HG03159 (cell line): ENCODE measurements at regions not wholly inside any gene's neighbourhood (a gene's known extent, or its start where the extent isn't known, plus 50 kb on each side); places are given as distances from the start of the nearest gene placed in this dataset.

Experiments used
- ATAC-seq: cut with Tn5 transposase; IDR thresholded peaks from one replicate; pipeline ENCODE4 v1.9.1; 2021; ENCODE audit warnings: mild to moderate bottlenecking, moderate library complexity; ENCODE audit not compliant: unreplicated experiment

DNA sequence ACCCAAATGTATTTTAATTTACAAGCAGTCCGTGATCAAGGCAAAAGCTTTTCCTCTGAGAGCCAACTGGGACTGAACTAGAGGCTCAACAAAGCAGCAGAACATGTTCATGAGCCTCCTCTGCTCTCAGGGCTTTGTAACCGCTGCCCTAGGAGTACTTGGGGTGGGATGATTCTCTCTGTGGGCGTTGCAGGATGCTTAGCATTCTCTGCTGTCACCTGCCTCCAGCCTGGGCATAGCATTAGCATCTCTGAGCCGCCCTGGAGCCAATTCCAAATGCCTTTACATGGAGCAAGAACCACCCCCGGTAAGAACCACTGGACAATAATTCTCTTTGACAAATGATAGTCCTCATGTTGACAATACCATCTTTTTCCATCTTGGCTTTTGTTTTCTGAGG lies 237.6 kb upstream of the CDH4 start:
- no peak for ATAC-seq

- ATAC-seq = no peak
These were observed 236.5 kb upstream of the CDH4 start for GRCh38 chr20:61015602-61016001.

DNA sequence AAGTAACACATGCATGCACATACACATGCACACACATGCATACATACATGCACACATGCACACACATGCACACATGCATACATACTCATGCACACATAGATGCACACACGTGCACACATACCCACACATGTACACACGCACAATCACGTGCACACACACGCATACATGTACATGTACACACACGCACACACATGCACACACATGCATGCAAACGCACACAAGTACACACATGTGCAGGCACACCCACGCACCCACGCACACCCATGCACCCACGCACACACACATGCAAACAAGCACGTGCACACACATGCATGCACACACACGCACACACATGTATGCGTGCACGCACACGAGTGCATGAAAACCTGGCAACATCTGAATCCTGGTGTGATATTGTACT lies 232.7 kb upstream of the CDH4 start:
- no peak for ATAC-seq

GRCh38 chr20:61023612-61024011 lies 228.4 kb upstream of the CDH4 start:
- no peak for ATAC-seq

- ATAC-seq = no peak
These were observed 227.7 kb upstream of the CDH4 start for GRCh38 chr20:61024390-61024789.

- ATAC-seq = no peak
These were observed 226.5 kb upstream of the CDH4 start for GRCh38 chr20:61025536-61025935.

GRCh38 chr20:61026173-61026572 lies 225.9 kb upstream of the CDH4 start:
- no peak for ATAC-seq

GRCh38 chr20:61026731-61027130 lies 225.3 kb upstream of the CDH4 start:
- no peak for ATAC-seq

GRCh38 chr20:61027218-61027617 lies 224.8 kb upstream of the CDH4 start:
- ATAC-seq = no peak

DNA sequence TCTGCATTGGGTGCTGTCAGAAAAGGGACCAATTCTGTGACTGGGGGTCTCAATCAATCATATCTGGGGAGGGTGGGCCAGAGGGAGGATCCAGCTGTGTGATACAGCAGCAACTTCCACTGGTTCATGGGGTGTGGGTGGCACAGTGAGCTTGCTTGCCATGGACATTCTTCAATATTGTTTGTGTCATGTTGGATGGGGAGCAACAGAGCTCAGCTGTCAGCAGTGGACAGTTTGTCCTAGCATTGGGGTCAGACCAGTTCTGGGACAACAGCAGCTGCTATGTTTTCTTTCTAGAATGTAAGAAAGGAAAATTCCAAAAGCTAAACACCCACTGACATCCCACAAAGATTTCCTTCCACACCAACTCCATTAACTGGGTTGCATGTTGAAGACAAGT lies 221.9 kb upstream of the CDH4 start:
- ATAC-seq = no peak

DNA sequence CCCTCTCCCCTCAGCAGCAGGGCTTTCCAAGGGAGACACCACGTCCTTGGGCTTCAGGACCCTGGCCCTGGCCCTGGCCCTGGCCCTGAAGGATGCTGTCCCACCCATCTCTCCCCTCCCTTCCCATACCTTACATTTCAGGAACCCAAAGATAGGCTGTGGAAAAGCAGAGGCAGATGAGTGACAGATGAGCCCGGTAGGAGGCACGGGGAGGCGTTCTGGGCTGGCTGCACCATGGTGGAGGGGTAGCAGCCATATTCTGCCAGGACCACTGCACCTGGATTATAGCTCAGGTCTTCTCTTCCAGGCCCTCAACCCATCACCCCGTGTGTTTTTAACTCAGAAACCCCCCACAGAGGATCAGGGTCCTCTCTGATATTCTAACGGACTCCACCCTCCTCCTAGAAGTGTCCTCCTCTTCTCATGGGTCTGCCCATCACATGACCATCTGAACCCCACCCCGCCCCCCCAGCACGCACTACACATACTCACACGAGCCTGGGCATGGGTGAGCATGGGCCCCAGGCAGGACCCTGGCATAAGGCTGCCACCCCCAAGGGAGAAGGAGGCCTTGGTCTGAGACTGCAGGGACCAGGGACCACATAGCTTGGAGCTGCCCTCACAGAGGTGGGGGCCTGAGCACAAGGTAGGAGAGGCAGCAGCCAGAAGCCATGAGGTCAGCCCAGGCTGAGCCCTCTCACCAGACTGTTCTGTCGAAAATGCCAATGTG lies 220.8 kb upstream of the CDH4 start:
- ATAC-seq = no peak

DNA sequence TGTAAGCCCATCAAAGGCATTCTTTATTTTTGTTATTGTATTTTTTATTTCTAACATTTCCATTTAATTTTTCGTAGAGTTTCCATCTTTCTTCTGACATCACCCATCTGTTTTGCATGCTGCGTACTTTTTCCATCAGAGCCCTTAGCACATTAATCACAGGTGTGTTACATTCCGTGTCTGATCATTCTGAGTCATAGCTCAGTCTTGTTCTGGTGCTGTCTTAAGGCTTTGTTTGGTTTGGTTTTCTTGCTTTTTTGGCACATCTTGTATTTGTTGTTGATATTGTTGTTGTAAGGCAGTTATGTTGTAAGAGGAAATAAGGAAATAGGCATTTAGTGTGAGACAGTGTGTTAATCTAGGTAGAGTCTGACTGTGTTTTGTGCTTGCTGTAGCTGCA lies 214.6 kb upstream of the CDH4 start:
- ATAC-seq = no peak

DNA sequence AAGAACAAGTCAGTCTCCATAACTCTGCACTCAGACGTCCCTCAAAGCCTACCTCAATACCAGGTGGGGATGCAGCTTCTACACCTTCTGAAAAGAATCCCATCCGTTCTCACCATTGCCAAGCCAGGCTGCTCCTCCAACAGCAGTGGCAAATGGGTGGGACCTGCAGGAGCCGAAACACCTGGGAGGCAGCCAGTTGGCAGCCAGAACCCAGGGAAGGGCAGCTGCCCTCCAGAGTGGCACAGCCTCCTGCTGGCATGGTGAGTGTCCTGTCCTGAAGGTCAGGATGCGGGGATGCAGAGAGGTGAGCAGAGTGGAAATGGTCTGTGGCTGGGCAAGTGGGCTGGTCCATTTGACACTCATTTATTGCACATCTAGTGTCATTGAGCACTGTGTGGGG lies 210.6 kb upstream of the CDH4 start:
- no peak for ATAC-seq

- ATAC-seq = no peak
These were observed 209.3 kb upstream of the CDH4 start for GRCh38 chr20:61042506-61043385.

GRCh38 chr20:61043681-61044080 lies 208.4 kb upstream of the CDH4 start:
- no peak for ATAC-seq

GRCh38 chr20:61044499-61044898 lies 207.6 kb upstream of the CDH4 start:
- ATAC-seq = no peak

DNA sequence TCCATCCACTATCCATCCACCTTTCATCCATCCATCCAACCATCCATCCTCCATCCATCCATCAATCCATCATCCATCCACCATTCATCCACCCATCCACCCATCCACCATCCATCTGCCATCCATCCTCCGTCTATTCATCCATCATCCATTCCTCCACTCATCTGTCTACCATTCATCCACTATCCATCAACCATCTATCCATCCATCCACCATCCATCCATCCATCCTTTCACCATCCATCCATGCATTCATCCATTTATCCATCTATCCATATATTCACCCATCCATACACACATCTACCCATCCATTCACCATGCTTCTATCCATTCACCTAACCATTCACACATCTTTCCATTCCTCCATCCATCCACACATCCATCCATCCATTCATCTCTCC lies 207.0 kb upstream of the CDH4 start:
- ATAC-seq = no peak

DNA sequence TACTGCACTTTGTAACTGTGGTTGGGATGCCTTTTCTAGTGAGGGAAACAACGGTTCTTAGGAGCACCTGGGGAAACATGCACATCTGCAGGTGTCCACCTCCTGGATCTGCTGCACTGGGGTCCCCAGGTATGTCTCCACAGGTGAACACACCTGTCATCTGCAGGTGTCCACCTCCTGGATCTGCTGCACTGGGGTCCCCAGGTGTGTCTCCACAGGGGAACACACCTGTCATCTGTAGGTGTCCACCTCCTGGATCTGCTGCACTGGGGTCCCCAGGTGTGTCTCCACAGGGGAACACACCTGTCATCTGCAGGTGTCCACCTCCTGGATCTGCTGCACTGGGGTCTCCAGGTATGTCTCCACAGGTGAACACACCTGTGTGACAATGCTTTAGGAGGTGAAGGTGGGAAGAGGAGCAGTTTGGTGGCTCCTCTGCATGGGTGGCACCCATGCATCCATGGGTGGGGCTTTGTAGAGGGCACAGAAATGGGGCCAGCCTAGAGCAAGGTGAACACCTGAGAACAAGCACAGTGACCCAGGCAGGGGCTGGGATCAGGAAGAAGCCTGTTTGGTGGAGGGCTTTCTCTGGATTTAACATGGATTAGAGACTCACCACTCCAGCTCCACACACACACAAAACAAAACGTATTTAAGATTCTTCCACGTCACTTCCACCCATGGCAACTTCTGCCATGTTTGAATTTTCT lies 206.0 kb upstream of the CDH4 start:
- ATAC-seq = no peak

DNA sequence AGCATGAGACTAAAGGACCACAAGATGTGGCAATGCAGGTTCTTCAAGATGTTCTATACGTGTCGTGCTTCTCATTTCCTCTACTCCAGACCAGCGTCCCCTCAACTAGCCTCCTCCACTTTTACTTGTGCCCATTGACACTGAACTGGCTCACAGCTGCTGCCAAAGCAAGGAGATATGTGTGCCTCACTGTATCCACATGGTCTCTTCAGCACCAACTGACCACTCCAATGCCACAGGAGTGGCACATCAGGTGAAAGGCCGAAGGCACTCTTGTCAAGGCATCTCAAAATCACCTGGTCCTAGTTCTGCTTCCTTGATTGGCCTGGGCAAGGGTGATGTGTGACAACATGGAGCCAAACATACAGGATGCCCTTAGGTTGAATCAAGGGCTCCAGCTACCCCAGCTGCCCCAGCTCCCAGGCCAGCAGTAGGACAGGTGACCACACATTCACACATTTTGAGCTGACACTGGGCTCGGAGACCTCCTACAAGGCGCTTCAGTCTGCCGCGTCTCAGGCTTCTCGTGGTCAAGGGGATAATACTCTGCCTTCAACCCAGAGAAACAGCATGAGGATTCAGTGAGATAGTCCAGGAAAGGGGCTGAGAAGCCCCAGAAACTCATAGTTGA lies 205.2 kb upstream of the CDH4 start:
- ATAC-seq = no peak

GRCh38 chr20:61047515-61047914 lies 204.5 kb upstream of the CDH4 start:
- no peak for ATAC-seq

GRCh38 chr20:61048302-61048701 lies 203.8 kb upstream of the CDH4 start:
- no peak for ATAC-seq
